ENCODE measurements at regions not wholly inside any gene's neighbourhood (a gene's known extent, or its start where the extent isn't known, plus 50 kb on each side); places are given as distances from the start of the nearest gene placed in this dataset.

DNA sequence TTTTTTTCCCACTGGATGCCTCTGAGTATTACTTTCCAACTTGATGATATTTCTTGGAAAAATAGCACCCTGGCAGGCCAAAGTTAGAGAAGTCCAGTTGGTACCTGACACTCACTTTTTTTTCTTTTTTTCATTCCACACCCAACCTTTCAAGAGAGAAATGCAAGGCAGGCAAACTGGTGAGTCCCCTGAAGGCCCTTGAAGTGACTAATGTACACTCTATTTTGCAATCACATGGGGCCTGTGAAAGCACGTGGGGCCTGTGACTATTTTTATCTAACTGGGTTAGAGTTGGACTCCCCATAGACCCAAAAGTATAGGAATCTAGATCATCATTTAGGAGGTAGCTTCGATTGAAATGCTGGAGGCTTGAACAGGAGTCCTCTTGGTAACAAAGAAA, 316.7 kb downstream of the CHL1 start:
- DNase-seq (ENCODE audit: low read depth): no peak
- TF ChIP-seq, protein P1, sequence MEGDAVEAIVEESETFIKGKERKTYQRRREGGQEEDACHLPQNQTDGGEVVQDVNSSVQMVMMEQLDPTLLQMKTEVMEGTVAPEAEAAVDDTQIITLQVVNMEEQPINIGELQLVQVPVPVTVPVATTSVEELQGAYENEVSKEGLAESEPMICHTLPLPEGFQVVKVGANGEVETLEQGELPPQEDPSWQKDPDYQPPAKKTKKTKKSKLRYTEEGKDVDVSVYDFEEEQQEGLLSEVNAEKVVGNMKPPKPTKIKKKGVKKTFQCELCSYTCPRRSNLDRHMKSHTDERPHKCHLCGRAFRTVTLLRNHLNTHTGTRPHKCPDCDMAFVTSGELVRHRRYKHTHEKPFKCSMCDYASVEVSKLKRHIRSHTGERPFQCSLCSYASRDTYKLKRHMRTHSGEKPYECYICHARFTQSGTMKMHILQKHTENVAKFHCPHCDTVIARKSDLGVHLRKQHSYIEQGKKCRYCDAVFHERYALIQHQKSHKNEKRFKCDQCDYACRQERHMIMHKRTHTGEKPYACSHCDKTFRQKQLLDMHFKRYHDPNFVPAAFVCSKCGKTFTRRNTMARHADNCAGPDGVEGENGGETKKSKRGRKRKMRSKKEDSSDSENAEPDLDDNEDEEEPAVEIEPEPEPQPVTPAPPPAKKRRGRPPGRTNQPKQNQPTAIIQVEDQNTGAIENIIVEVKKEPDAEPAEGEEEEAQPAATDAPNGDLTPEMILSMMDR (IDR thresholded peaks at IDR 0.05; ENCODE audit: low read depth, low read length, missing control alignments): no peak
- no peak overlapping the region for H3K4me3 ChIP-seq (ENCODE audit: low read depth, low read length)

DNA sequence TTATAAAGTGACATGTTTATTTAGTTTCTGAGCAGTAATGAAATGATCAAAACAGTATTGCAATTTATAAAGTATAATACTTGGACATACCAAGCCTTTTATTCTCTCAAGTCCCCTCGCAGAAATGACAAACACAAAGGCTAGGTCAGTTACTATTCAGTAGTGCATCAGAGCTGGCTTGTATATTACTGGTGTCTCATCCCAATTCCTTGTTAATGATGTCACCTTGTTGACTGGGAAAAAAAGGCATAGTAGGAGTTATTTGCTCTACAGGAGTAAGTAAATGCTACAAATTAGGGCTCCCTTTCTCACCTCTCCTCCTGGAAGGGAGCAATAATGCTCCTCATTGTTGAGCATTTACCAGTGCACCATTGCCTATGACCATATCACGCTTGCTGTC, 317.6 kb downstream of the CHL1 start:
- no peak for DNase-seq (ENCODE audit: low read depth)
- H3K4me3 ChIP-seq (ENCODE audit: low read depth, low read length): no peak overlapping the region
- TF ChIP-seq, protein P1 (IDR thresholded peaks at IDR 0.05; ENCODE audit: low read depth, low read length, missing control alignments): no peak

DNA sequence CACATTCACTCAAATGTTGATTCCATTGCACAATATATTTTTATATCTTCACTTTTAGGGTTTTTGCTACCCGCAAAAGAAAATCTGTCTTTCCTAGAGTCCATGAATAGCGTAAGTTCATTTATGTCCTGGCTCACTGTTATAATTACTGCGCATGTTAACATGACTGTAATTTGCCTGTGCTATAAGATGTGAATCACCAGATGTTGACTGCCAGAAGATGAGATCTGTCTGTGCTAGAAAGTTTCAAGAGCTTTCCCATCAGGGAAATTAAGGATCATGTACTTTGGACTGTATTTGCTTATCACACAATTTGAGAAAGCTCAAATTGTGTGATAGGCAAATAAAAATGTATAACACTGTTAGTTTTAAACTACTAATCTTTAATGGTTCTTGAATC, 322.5 kb downstream of the CHL1 start:
- TF ChIP-seq, protein P1 (IDR thresholded peaks at IDR 0.05; ENCODE audit: low read depth, low read length, missing control alignments): no peak
- no peak overlapping the region for H3K4me3 ChIP-seq (ENCODE audit: low read depth, low read length)
- no peak for DNase-seq (ENCODE audit: low read depth)

DNA sequence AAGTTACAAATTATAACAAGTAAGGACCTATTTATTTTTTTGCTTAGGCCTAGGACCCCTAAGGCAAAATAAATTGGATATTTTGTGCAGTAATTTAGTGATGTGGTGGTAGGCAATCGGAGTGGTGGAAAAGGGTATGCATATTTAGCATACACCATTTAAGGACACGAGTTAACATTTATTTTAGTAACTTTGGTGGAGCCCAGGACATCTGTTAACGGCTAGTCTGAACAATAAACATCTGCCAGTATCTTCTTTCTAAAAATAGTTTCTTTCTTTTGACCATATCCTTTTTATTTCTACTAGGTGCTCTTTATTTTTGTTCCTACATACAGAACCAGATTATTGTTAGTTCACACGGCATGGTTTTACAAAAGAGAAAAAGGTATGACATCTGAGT, 326.3 kb downstream of the CHL1 start:
- DNase-seq (ENCODE audit: low read depth): no peak
- TF ChIP-seq, protein P1 (IDR thresholded peaks at IDR 0.05; ENCODE audit: low read depth, low read length, missing control alignments): no peak
- no peak overlapping the region for H3K4me3 ChIP-seq (ENCODE audit: low read depth, low read length)

DNA sequence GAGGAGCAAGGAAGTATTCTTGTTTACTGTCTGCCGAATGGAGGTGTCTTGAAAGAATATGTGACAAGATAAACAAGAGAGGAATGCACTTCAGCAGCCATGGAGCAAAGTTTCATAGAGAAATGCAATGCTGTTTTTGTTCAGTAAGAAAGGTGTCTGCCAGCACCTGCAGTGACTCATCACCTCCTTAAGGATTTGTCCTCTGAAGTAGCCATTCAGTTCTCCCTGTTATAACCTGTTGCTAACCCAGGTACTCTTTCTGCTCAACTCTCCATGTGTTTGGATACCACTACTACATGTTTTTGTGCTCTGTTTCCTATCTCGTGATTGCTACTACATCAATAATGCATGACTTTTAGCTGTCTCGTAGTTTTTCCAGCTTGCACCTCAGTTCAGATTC, 328.9 kb downstream of the CHL1 start:
- TF ChIP-seq, protein P1 (IDR thresholded peaks at IDR 0.05; ENCODE audit: low read depth, low read length, missing control alignments): no peak
- no peak overlapping the region for H3K4me3 ChIP-seq (ENCODE audit: low read depth, low read length)
- no peak for DNase-seq (ENCODE audit: low read depth)

DNA sequence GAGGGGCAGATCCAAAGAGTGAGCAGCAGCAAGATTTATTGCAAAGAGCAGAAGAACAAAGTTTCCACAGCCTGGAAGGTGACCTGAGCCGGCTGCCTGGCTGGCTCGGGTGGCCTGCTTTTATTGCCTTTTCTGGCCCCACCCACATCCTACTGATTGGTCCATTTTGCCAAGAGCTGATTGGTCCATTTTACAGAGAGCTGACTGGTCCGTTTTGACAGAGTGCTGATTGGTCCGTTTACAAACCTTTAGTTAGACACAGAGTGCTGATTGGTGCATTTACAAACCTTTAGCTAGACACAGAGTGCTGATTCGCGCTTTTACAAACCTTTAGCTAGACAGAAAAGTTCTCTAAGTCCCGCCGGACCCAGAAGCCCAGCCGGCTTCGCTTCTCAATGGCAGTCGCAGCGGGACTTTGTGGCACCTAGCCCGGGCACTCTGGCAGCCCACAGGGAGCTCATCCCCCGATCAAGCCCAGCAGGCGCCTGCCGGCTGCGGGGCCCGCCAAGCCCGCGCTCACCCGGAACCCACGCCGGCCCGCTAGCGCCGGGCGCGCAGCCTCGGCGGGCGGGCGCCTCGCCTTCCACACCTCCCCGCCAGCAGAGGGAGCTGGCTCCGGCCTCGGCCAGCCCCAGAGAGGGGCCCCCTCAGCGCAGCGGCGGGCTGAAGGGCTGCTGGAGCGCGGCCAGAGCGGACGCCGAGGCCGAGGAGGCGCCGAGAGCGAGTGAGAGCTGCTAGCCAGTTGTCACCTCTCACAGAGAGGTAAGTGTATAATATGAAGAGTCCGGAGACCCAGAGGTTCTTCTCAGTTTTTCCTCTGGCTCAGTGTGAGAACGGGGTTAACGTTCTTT, 339.2 kb downstream of the CHL1 start:
- DNase-seq (ENCODE audit: low read depth): no peak
- H3K4me3 ChIP-seq (ENCODE audit: low read depth, low read length): no peak overlapping the region
- TF ChIP-seq, protein P1 (IDR thresholded peaks at IDR 0.05; ENCODE audit: low read depth, low read length, missing control alignments): no peak

DNA sequence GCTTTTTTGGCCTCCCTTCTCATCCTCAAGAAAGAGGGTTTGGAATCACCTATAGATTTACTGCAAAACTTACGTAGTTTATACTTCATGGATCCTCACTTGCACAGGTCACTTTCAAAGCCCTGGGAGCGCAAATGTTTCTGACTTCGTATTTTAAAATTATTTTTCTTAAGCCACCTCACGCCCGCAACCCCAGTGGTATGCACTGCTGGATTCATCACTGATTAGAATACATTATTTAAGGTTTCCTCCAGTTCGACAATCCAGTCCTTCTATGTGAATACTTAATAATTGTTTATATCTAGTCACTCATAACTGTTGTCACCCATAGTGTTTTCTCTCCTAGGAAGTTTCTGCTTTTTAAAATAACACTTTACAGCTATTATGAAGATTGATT, 339.9 kb downstream of the CHL1 start:
- DNase-seq (ENCODE audit: low read depth): no peak
- TF ChIP-seq, protein P1 (IDR thresholded peaks at IDR 0.05; ENCODE audit: low read depth, low read length, missing control alignments): no peak
- H3K4me3 ChIP-seq (ENCODE audit: low read depth, low read length): no peak overlapping the region

Data from GM12864 (cell line).